ENCODE measurements at regions not wholly inside any gene's neighbourhood (a gene's known extent, or its start where the extent isn't known, plus 50 kb on each side); places are given as distances from the start of the nearest gene placed in this dataset.

DNA sequence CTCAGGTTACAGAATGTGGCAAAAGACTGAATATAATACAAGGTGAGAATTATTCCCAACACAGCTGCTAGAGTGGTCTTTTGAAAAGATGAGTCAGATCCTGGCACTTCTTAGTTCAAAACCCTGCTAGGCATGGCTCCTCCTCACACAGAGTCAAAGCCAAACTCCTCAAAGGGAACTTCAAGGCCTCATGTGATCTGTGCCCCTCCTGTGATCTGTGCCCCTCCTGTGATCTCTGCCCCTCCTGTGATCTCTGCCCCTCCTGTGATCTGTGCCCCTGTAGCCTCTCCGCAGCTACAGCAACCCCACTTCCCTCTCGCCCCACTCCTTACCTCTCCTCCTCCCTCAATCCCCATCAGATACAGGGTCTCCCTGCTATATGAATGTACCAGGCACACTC, 525.5 kb upstream of the CCNG1 start:
- TF ChIP-seq, protein P1, sequence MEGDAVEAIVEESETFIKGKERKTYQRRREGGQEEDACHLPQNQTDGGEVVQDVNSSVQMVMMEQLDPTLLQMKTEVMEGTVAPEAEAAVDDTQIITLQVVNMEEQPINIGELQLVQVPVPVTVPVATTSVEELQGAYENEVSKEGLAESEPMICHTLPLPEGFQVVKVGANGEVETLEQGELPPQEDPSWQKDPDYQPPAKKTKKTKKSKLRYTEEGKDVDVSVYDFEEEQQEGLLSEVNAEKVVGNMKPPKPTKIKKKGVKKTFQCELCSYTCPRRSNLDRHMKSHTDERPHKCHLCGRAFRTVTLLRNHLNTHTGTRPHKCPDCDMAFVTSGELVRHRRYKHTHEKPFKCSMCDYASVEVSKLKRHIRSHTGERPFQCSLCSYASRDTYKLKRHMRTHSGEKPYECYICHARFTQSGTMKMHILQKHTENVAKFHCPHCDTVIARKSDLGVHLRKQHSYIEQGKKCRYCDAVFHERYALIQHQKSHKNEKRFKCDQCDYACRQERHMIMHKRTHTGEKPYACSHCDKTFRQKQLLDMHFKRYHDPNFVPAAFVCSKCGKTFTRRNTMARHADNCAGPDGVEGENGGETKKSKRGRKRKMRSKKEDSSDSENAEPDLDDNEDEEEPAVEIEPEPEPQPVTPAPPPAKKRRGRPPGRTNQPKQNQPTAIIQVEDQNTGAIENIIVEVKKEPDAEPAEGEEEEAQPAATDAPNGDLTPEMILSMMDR (IDR thresholded peaks at IDR 0.05) = no peak
- TF ChIP-seq POLR2A (IDR thresholded peaks at IDR 0.05) = no peak
- Histone ChIP-seq H3K4me3 (no peak overlapping the region), H3K36me3 (replicated peaks in 1 of 2) (no peaks in the 10 kb centered on the region), H3K27ac (no peak overlapping the region), H3K9me3 (replicated peaks in 1 of 3) (no peaks in the 10 kb centered on the region), H3K4me1 (replicated peaks in 1 of 2) (no peaks in the 10 kb centered on the region), H3K27me3 (no peaks in the 10 kb centered on the region)
- 33 to 61% (median 43%) methylated on average over 2 of the region's 2 CpGs for WGBS, 4 donors
- intact Hi-C loops (cut with DNase I) = no loop called here
- DNase-seq = no peak

DNA sequence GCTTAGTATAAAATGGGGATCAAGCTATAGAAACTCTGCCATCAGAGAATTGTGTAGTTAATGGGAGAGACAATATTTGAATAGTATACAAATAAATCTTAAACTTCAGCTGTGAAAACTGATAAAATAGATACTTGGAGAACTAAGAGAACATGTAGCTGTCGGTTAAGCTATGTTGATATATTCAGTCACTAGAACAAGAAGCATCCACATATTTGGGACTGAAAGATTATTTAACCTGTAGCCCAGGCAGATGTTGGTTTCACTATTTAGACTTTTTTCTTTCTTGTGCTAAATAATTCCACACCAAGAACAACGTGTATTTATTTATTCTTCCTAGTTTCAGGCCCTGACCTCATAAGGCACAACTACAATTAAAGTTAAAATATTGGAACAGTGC, 521.0 kb upstream of the CCNG1 start:
- intact Hi-C loops (cut with DNase I) = no loop called here
- H3K36me3 ChIP-seq (replicated peaks in 1 of 2) = no peaks in the 10 kb centered on the region
- WGBS, 4 donors = 58 to 66% (median 60%) methylated on average over 2 of the region's 2 CpGs
- H3K9me3 ChIP-seq (replicated peaks in 1 of 3) = no peaks in the 10 kb centered on the region
- no peaks in the 10 kb centered on the region for H3K4me1 ChIP-seq (replicated peaks in 1 of 2)
- no peak overlapping the region for H3K27ac ChIP-seq
- no peaks in the 10 kb centered on the region for H3K27me3 ChIP-seq
- DNase-seq = no peak
- TF ChIP-seq, protein P1 (IDR thresholded peaks at IDR 0.05) = no peak
- no peak for TF ChIP-seq POLR2A (IDR thresholded peaks at IDR 0.05)
- no peak overlapping the region for H3K4me3 ChIP-seq

DNA sequence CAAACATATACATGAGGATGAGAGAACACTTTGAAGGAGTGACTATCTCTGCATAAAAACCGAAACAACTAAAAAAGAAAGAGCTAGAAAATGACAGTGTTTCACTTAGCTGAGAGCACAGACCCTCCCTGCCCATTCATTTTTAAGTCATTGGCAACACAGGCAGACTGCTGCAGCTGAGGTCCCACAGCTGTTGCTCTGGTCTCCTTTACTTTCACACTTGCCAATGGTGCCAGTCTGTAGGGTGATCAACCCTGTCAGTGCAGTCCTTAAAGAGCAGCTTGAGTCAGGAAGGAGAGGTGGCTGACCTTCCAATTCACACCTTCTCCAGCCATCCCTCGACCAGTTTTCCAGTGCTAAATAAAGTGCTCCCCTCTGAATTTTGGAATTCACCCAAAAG, 508.3 kb upstream of the CCNG1 start:
- DNase-seq = no peak
- intact Hi-C loops (cut with DNase I) = no loop called here
- TF ChIP-seq POLR2A (IDR thresholded peaks at IDR 0.05) = no peak
- TF ChIP-seq, protein P1 (IDR thresholded peaks at IDR 0.05) = no peak
- Histone ChIP-seq H3K9me3 (replicated peaks in 1 of 3) (peaks cover 0 to 1% (median 0%) of the 10 kb centered on the region in 3 donors), H3K27ac (no peak overlapping the region), H3K4me1 (replicated peaks in 1 of 2) (no peaks in the 10 kb centered on the region), H3K36me3 (replicated peaks in 1 of 2) (no peaks in the 10 kb centered on the region), H3K27me3 (no peaks in the 10 kb centered on the region), H3K4me3 (no peak overlapping the region)
- WGBS, 4 donors = 32 to 52% (median 48%) methylated on average over 2 of the region's 2 CpGs

DNA sequence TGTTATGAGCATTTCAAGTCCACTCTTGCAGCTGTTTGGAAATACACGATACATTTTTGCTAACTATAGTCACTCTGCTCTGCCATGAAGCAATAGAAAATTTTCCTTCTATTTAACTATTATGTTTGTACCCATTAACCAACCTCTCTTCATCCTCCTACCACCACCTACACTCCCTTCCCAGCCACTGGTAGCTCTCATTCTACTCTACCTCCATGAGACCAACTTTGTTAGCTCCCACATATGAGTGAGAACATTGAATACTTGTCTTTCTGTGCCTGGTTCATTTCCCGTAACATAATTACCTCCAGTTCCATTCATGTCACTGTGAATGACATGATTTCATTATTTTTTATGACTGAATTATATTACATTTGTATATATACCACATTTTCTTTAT, 505.9 kb upstream of the CCNG1 start:
- no peak for TF ChIP-seq POLR2A (IDR thresholded peaks at IDR 0.05)
- TF ChIP-seq, protein P1 (IDR thresholded peaks at IDR 0.05) = no peak
- H3K27ac ChIP-seq = no peak overlapping the region

More for the DNA sequence above, 505.9 kb upstream of the CCNG1 start:
- no peak overlapping the region for H3K4me3 ChIP-seq
- no peaks in the 10 kb centered on the region for H3K27me3 ChIP-seq
- intact Hi-C loops (cut with DNase I) = no loop called here
- no peaks in the 10 kb centered on the region for H3K36me3 ChIP-seq (replicated peaks in 1 of 2)
- H3K9me3 ChIP-seq (replicated peaks in 1 of 3) = peaks cover 0 to 8% (median 0%) of the 10 kb centered on the region in 3 donors
- WGBS, 4 donors = 74 to 85% (median 81%) methylated on average over 2 of the region's 2 CpGs
- no peaks in the 10 kb centered on the region for H3K4me1 ChIP-seq (replicated peaks in 1 of 2)
- DNase-seq = no peak

Data from adrenal gland (tissue), 9 donors.